Body of pancreas (tissue), 4 donors: ENCODE measurements at regions not wholly inside any gene's neighbourhood (a gene's known extent, or its start where the extent isn't known, plus 50 kb on each side); places are given as distances from the start of the nearest gene placed in this dataset.

Experiments used
- CTCF ChIP-seq, 7 experiments: fragments of 450-650 bp in 4 of 7; fragments of 200-600 bp in 3 of 7; sonication (generic) in 3 of 7; IDR thresholded peaks; one replicate each; pipeline ENCODE4 v1.5.1; 2016 to 2019; ENCODE audit warnings: antibody characterized with exemption in 7 of 7
- POLR2A ChIP-seq, 3 donors: fragments of 450-650 bp; IDR thresholded peaks; one replicate each; pipeline ENCODE4 v1.6.1; 2016; ENCODE audit warnings: antibody characterized with exemption in 3 of 3, mild to moderate bottlenecking in 2 of 3

- TF ChIP-seq POLR2A (IDR thresholded peaks at IDR 0.05) (no peak), CTCF (IDR thresholded peaks at IDR 0.05) (no peak)
Measured at GRCh38 chr18:75845413-75845812, 417.9 kb upstream of the SMIM21 start.
